ENCODE measurements at regions not wholly inside any gene's neighbourhood (a gene's known extent, or its start where the extent isn't known, plus 50 kb on each side); places are given as distances from the start of the nearest gene placed in this dataset.

DNA sequence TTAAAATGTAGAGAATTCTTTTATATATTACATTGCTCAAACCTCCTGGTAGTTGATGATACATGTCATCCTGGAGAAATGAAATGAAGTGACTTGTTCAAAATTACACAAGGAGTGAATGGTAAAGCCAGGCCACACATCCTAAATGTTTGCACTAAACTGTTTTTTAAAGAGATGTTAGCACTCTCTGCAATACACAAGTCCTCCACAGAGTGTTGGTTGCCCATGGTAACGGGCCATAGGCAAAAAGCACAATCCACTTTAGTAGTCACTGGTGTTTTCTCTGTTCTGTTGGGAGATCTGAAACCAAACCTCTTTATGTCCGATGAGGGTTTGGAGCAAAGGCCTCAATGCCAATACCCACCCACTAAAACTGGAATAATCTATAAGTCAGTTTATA is 907.4 kb downstream of the NTRK3 start:
- Histone ChIP-seq H3K4me2 (ENCODE audit: insufficient read depth in 1 of 2, low read depth in 2 of 2, low read length in 2 of 2) (no peak overlapping the region), H3K9me3 (ENCODE audit: insufficient read depth in 2 of 2, low read depth in 1 of 2, low read length in 1 of 2) (no peaks in the 10 kb centered on the region), H3K23ac (ENCODE audit: insufficient read length) (no peak overlapping the region), H3K36me3 (ENCODE audit: control insufficient read depth in 2 of 4, insufficient read depth in 4 of 4, low read length in 3 of 4) (no peaks in the 10 kb centered on the region), H3K27me3 (replicated peaks in 1 of 4; ENCODE audit: control insufficient read depth in 3 of 4, extremely low read depth in 1 of 4, insufficient read depth in 3 of 4, low read length in 3 of 4) (peaks cover 0 to 1% (median 0%) of the 10 kb centered on the region in 4 experiments; a peak in 1 of 7 replicates), H2BK5ac (ENCODE audit: low read depth, low read length) (no peak overlapping the region), H2BK15ac (ENCODE audit: low read length) (no peak overlapping the region), H2BK120ac (replicated peaks; ENCODE audit: low read depth, low read length) (no peak overlapping the region), H2AK5ac (ENCODE audit: low read depth, low read length) (no peak overlapping the region), H2BK20ac (ENCODE audit: low read length) (no peak overlapping the region), H3K56ac (replicated peaks; ENCODE audit: insufficient read length, low read depth, low read length) (no peak overlapping the region), H2AFZ (ENCODE audit: low read length) (no peak overlapping the region), H3K14ac (ENCODE audit: insufficient read length) (no peak overlapping the region), H4K20me1 (replicated peaks in 1 of 2; ENCODE audit: control insufficient read depth in 1 of 2, insufficient read depth in 2 of 2, low read length in 2 of 2) (no peaks in the 10 kb centered on the region), H3K79me1 (ENCODE audit: low read depth, low read length) (no peaks in the 10 kb centered on the region), H2BK12ac (ENCODE audit: low read depth, low read length) (no peak overlapping the region), H3K23me2 (ENCODE audit: low read depth, low read length) (no peaks in the 10 kb centered on the region), H3K79me2 (ENCODE audit: control insufficient read depth in 1 of 2, insufficient read depth in 2 of 2, low read length in 2 of 2) (no peaks in the 10 kb centered on the region), H3K4me3 (ENCODE audit: extremely low read depth in 1 of 4, insufficient read depth in 2 of 4, low read depth in 3 of 4, low read length in 4 of 4) (no peak overlapping the region), H4K8ac (ENCODE audit: extremely low read depth, insufficient read depth, low read length) (no peak overlapping the region), H3K9ac (replicated peaks in 1 of 4; ENCODE audit: extremely low read depth in 1 of 4, low read depth in 3 of 4, low read length in 3 of 4) (no peak overlapping the region), H4K91ac (replicated peaks; ENCODE audit: insufficient read length, low read length) (no peak overlapping the region), H3K4me1 (replicated peaks in 1 of 4; ENCODE audit: control insufficient read depth in 3 of 4, insufficient read depth in 4 of 4, low read length in 3 of 4) (no peaks in the 10 kb centered on the region), H3K4ac (replicated peaks; ENCODE audit: insufficient read length, low read depth, low read length) (no peak overlapping the region), H3K18ac (ENCODE audit: extremely low read depth, low read length) (no peak overlapping the region), H3K27ac (ENCODE audit: low read depth, low read length) (no peak overlapping the region), H4K5ac (ENCODE audit: insufficient read length, low read depth, low read length) (no peak overlapping the region)
- DNase-seq (ENCODE audit: low read depth in 1 of 2, low spot score in 2 of 2) = no peak
- no peak for FAIRE-seq
- 89% methylated on average over 2 of the region's 2 CpGs; no CpG with 5 or more reads in 1 of the 2 experiments for WGBS, 2 experiments (ENCODE audit: extremely low coverage in 1 of 2, insufficient coverage in 1 of 2, insufficient read length in 1 of 2, insufficient replicate concordance in 2 of 2, low coverage in 1 of 2, low lambda C conversion rate in 2 of 2, missing lambda C conversion rate in 1 of 2)
- ChIA-PET CTCF (ENCODE audit: partially characterized antibody) (interaction anchor here (0.5 to 1.0 kb wide), 3 partner anchors 14 to 655 kb away, joined by 3 to 4 read pairs (median 3); no protein-coding TSS in a partner anchor), POLR2A (ENCODE audit: partially characterized antibody) (no interaction called here)
- no peak for TF ChIP-seq SIRT6 (IDR thresholded peaks at IDR 0.05; ENCODE audit: low read length)
- no peak for TF ChIP-seq JUND (IDR thresholded peaks at IDR 0.05; ENCODE audit: low read length)
- TF ChIP-seq CHD2 (IDR thresholded peaks at IDR 0.05; ENCODE audit: low read length) = no peak
- no peak for TF ChIP-seq PHF8 (conservative IDR thresholded peaks at IDR 0.05; ENCODE audit: low read depth, low read length)
- no peak for TF ChIP-seq SRF (IDR thresholded peaks at IDR 0.05; ENCODE audit: low read depth, low read length)
- TF ChIP-seq, protein P1, sequence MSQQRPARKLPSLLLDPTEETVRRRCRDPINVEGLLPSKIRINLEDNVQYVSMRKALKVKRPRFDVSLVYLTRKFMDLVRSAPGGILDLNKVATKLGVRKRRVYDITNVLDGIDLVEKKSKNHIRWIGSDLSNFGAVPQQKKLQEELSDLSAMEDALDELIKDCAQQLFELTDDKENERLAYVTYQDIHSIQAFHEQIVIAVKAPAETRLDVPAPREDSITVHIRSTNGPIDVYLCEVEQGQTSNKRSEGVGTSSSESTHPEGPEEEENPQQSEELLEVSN (IDR thresholded peaks at IDR 0.05) = no peak
- no peak for TF ChIP-seq SIN3A (conservative IDR thresholded peaks at IDR 0.05 in 1 of 2, IDR thresholded peaks at IDR 0.05 in 1 of 2; ENCODE audit: low read depth in 1 of 2, low read length in 2 of 2)
- no peak for TF ChIP-seq CBX5 (IDR thresholded peaks at IDR 0.05; ENCODE audit: low read depth, low read length)
- no peak for TF ChIP-seq SP1 (IDR thresholded peaks at IDR 0.05; ENCODE audit: low read depth, low read length)
- TF ChIP-seq KDM1A (IDR thresholded peaks at IDR 0.05; ENCODE audit: borderline replicate concordance, low read length) = no peak
- TF ChIP-seq SUZ12 (IDR thresholded peaks at IDR 0.05; ENCODE audit: low read length) = no peak
- no peak for TF ChIP-seq SP2 (IDR thresholded peaks at IDR 0.05; ENCODE audit: low read length)
- TF ChIP-seq EZH2 (IDR thresholded peaks at IDR 0.05; ENCODE audit: low read depth, low read length, severe bottlenecking) = no peak
